CD4-positive, alpha-beta T cell treated with Interleukin-6 for 4 hours (primary cell): ENCODE measurements at regions not wholly inside any gene's neighbourhood (a gene's known extent, or its start where the extent isn't known, plus 50 kb on each side); places are given as distances from the start of the nearest gene placed in this dataset.
A peak's percentile ranks its signal among the peaks of the same experiment; 100 is the strongest.

ENCODE experiments used
- DNase-seq: peaks from one replicate; pipeline ENCODE4 v3.0.0-alpha.2; 2020; ENCODE audit warnings: mixed read lengths

GRCh38 chr2:234334756-234335155, 162.1 kb downstream of the ARL4C start:
- DNase-seq, result no peak

DNA sequence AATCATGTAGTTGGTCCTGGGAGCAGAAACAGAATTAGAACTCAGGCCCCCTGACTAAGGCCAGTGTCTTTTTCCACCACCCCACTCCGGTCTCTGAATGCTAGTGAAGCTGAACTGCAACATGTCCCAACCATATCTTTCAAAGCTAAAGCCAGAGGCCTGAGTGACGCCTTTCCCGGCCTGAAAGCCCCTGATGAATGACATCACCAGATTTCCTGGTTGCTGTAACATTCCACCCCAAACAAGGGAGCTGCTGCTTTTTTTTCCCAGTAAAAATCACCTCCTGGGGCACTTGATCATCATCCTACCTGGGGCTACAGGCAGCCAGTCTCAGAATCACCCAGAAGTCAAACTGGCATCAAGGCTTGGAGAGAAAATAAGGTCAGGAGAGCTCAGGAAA, 162.7 kb downstream of the ARL4C start:
- no peak for DNase-seq

GRCh38 chr2:234333168-234334130, 163.4 kb downstream of the ARL4C start:
- DNase-seq, result no peak

DNA sequence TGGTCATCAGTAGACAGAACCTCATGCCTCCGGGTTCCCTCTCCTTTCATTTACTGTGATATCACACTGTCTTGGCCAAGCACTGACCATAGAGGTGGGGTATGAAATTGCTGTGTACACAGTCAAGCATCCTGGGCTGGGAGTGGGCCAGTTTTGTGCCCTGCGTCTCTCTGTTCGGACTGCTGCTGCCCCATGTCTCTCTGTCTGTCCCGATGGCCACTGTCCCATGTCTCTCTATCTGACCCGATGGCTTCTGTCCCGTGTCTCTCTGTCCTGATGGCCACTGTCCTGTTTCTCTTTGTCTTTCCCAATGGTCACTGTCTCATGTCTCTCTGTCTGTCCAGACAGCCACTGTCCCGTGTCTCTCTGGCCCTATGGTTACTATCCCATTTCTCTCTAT, 164.9 kb downstream of the ARL4C start:
- no peak for DNase-seq

DNA sequence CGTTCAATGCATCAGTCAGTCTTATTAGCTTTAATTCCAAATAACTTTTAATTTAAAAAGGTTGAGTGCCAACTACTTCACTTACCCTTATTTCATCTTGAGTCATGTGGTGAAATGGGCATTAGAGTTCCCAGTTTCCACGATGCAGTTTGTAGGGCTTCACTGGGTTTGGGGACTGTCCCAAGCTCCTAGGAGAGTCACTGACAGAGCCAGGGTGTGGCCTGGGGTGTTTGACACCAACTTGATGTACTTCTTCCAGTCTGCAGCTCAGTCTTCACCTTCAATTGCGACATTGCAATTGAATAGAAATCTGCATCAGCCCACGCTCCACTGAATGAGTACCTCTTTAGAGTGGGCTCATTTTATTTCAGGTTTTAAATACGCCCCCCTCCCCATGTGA, 165.3 kb downstream of the ARL4C start:
- no peak for DNase-seq

DNA sequence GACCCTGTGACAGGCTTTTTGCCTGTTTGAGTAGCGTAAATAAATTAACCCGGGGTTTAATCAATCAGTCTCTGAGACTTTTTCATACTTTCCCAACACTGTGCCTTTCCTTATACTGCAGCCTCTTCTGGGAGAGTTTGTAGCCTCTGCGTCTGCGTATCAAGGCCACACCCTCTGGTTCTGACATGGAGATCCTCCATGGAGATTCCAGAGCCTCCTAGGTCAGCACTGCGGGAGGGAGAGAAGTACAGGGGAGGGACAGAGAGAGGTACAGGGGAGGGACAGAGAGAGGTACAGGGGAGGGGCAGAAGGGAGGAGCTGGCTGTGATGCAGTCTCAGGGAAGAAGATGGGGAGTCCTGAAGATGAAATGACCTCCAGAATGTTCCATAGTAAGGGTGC, 166.0 kb downstream of the ARL4C start:
- DNase-seq, result no peak

DNA sequence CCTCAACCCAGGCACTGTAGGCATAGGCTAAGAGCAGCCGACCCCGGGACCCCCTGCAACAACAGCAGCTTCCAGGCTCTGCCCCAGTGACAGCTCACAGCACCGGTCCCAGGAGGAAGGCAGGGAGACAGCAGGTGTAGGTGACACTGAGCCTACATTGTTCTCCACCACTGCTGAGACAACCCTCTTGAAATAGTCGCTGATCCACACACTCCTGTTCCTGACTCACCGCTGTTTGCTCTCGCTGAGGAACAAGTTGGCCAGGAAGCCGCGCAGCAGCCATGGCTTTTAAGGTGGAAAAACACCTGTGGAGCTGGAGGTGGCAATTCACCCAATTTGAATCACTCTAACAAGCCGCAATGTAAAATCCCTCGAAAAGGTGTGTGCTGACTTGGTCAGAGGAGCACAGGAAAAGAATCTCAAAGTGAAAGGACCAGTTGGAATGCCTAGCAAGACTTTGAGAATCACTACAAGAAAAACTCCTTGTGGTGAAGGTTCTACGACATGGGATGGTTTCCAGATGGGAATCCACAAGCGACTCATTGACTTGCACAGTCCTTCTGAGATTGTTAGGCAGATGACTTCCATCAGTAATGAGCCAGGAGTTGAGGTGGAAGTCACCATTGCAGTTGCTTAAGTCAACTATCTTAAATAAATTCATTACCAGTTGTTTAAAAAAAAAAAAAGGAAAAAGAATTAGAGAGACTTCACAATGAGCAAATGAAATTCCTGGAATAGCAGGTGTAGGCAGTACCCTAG, 167.5 kb downstream of the ARL4C start:
- no peak for DNase-seq

DNA sequence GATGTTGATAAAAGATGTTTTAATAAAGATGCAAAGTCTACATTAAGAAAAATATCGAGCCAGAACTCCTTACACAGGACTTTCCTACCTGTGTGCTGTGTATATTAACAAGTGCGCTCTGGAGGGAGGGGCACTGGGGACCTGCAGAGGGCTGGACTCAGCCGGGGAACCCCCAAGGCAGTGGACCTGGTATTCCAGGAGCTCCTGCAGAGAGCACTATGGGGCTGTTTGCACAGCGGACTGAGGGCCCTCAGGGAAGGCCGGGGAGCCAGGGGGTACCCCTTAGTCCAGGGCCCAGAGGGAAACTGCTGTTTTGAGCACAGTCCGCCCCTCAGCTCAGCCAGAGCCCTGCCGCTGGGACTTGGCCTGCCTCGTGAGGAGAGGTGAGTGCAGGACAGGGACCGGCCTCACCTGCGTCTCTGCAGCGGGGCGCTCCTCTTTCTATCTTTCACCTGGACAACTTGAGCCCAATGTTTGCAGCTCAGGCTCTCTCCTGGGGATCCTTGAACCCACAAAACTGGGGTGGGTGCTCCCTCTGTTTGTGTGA, 168.4 kb downstream of the ARL4C start:
- DNase-seq, result no peak

GRCh38 chr2:234326694-234327093, 170.2 kb downstream of the ARL4C start:
- no peak for DNase-seq

GRCh38 chr2:234324116-234324515, 172.8 kb downstream of the ARL4C start:
- no peak for DNase-seq

DNA sequence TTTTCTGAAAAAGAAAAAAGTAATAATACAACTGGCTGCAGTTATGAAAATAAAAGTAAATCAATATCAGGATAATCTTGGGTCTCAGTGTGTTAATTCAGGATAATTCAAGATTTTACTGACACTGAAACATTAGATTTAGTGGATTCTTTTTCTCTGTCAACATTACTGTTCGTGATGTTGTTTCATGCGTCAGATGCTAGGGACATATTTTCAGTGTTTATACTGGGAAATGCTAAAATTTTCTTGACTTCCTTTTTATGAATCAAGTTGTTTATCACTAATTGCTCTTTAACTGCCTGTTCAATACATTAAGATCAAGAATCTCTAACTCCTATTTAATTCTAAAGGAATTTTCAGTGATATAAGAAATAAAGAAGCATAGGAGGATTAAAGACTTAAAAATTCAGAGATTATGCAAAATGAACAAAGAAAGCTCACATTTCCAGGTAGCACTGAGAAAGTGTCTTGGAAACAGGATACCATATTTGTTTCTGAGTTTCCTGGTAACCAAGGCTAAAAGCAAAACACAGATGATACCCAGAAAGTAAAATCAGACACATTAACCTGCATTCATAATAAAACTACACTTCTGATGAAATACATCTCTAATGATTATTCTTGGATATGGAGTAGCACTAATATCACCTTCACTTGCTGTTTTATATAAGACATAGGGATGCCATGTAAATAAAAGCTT, 174.0 kb downstream of the ARL4C start:
- DNase-seq, result no peak

DNA sequence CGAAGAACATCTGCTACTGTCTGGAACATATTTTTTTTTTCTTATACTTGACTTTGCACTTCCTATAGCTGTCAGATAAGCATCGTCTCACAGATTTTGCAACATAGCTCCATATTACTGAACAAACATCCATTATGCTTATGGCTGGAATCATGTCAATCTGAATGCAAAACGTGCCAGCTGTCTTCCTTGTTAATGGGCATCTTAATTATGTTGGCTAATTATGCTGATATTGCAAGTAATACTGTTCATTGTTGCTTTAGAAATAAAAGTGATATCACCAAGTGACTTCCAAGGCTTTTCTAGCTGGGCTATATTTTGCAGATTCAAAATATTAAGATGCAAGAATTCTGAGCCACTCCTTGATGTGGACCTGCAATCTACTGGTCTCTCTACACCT, 176.8 kb downstream of the ARL4C start:
- DNase-seq, result no peak

DNA sequence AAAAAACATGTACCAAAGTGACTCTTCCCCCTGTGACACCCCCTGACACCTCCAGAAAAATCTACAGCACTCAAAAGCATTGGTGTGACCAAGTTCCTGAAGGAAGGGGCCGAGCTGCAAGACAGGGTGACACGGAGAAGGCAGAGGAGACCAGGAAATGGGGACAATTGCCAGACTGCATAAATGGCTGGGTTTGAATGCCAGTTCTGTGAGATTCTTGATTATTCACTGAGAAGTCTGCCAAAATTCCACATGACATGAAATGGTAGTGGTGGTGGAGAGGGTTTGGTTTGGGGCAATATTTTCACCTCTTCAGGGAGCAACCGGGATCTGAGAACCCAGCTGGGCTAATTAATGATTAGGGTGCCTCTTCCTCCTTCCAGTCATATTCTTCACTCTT, 178.5 kb downstream of the ARL4C start:
- no peak for DNase-seq

DNA sequence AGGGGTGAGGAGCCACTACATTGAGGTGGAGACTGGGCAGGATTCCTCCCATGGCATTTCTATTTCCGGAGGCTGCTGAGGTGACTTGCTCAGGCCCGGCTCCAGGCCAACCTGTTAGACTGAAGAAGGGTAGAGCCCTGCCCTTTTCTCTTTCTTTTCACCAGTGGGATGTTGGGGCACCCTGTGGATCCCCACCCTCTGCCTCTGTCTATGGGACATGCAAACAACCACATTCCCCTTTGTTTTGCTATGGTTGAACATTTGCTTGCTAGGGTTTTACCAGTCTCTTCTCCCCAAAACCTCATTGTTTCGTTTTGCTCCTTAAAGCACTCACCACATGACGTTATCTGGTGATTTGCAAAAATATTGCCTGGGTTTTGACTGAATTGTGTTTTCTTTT, 183.3 kb downstream of the ARL4C start:
- no peak for DNase-seq

GRCh38 chr2:234310166-234310565, 186.7 kb downstream of the ARL4C start:
- no peak for DNase-seq

DNA sequence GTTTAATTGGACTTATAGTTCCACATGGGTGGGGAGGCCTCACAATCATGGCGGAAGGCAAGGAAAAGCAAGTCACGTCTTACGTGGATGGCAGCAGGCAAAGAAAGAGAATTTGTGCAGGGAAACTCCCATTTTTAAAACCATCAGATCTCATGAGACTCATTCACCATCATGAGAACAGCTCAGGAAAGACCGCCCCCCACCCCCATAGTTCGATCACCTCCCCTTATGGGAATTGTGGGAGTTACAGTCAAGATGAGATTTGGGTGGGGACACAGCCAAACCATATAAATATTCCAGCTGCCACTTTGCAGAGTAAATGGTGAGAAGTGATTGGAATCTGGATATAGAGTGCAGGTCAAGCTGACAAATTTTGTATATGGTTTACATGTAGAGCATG, 187.4 kb downstream of the ARL4C start:
- no peak for DNase-seq

DNA sequence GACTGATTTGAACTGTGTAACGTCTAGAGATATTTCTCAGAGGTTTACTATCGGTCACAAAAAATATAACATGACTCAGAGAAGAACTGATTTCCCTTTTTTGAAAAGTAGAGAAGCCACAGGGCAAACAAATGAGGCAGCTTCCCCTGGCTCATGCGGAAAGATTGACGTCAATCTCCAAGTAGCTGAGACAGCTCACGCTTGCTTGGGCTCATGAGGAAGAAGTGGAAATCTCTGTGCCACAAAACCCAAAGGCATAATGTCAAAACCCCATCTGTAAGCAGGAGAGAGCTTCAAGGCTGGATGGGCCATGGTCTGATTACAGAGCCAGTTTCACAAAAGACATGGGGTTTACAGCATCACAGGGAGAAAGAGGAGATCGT, 188.1 kb downstream of the ARL4C start:
- peak; percentile 75 for DNase-seq

DNA sequence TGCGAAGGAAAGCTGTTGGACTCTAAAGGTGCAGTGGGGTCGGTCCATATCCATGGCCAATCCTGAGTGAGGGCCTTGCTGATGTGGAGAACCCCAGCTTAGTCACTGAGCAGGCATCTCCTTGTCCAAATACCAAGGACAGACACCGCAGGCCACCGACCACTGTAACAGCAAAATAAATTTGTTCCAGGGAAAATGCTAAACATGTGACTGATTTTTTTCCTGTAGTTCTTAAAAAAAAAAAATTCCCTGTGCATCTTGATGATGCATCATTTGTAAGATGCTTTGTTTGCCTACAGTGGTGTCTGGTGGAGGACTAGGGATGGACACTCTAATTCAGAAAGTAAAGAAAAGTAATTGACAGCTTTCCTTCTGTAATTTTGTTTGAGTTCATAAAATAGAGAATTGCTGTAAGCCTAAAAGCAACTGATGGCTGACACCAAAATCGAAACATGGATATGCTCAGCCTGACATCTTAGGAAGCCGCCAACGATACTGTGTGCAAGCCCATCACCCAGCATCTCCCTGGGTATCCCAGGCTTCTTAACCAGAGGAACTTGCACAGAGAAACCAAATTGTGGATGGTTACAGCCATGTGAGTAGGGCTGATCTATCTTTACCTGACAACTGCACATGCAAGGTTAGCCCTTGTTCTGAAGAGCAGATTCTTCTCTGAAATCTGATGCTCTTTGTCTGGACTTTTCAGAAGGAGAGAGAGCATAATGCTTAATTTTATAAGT, 188.6 kb downstream of the ARL4C start:
- DNase-seq, result no peak

DNA sequence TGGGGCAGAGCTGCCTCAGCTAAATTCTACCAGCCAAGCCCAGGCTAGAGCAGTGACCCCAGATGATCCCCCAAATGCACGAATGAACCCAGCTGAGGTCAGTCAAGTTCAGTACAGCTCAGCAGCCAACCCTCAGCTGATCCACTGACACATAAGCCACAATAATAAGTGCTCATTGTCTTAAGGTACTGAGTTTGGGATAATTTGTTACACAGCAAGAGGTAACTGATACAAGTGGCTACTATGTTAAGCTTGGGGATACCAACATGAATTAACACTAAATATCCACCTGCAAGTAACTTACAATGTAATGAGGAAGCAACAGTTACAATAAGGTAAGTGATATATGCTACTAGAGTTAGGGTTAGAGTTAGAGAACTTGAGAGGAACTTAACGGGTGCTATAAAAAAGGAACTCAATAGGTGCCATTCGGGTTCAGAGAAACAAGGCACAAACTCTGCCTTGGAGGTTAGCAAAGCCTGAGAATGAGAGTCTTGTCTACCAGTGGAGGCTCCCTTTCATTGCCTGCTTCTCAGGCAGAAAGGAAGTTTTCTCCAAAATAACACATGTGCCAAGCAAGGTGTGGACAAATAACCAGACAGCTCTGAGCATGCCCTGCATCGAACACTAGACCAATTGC, 189.4 kb downstream of the ARL4C start:
- no peak for DNase-seq

DNA sequence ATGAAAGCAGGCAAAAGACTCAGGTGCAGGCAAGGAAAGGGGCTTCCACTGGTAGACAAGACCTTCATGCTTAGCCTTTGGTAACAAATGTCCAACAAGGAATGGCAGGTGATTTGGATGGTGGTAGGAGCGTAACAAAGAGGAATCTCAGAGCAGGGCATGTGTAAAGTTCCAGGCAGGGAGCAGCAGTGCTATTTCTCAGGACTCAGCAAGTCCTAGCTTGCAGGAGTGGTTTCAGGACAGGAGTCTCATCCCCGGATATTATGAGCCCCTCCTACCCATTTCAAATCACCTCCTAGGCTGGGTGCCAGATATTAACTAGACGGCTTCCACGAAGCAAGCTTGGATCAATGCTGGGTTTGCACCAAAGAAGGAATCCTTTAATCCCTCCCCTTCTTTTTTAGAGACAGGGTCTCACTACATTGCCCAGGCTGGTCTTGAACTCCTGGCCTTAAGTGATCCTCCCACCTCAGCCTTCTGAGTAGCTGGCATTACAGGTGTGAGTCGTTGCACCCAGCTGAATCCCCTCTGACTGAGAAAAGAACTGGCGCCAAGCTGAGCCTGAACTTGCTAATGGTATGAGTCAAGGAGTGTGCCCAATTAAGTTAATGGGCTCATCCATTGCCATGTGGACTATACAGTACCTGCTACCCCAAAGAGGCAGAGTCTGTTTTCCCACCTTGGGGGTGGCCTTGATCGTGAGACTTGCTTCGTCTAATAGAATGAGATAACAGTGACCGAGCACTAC, 190.3 kb downstream of the ARL4C start:
- no peak for DNase-seq

- DNase-seq, result no peak
Measured at GRCh38 chr2:234305846-234306245, 191.0 kb downstream of the ARL4C start.
